MM.1S (cell line): ENCODE measurements at regions not wholly inside any gene's neighbourhood (a gene's known extent, or its start where the extent isn't known, plus 50 kb on each side); places are given as distances from the start of the nearest gene placed in this dataset.
A peak's percentile ranks its signal among the peaks of the same experiment; 100 is the strongest.
"Not testable (repeated sequence)": the region's sequence is repeated elsewhere in the genome, so short reads cannot be mapped to it uniquely, and the experiment has no call there.

Experiments used
- DNase-seq: peaks from one replicate; pipeline ENCODE4 v3.0.0-alpha.2; 2015
- H2AFZ ChIP-seq: fragments of 300-600 bp; sonication (generic); 2 replicates; pipeline ENCODE4 v1.6.0; 2016; ENCODE audit warnings: antibody characterized with exemption, low read length
- H3F3A ChIP-seq: fragments of 300-600 bp; sonication (generic); 2 replicates; pipeline ENCODE4 v1.6.1; 2016; ENCODE audit warnings: mild to moderate bottlenecking, antibody characterized with exemption, low read length, moderate library complexity, mixed read lengths; ENCODE audit not compliant: insufficient read depth
- H3K27ac ChIP-seq: fragments of 300-600 bp; sonication (generic); 2 replicates; pipeline ENCODE4 v1.5.1; 2016; ENCODE audit warnings: mild to moderate bottlenecking, low read length
- H3K27me3 ChIP-seq: fragments of 300-600 bp; sonication (generic); replicated peaks from 2 replicates; pipeline ENCODE4 v1.6.0; 2016; ENCODE audit warnings: low read length; ENCODE audit not compliant: insufficient read depth
- H3K36me3 ChIP-seq: fragments of 300-600 bp; sonication (generic); replicated peaks from 2 replicates; pipeline ENCODE4 v1.6.1; 2016; ENCODE audit warnings: mild to moderate bottlenecking, low read length, mixed read lengths; ENCODE audit not compliant: insufficient read depth
- H3K4me1 ChIP-seq: fragments of 300-600 bp; sonication (generic); 2 replicates; pipeline ENCODE4 v1.6.1; 2016; ENCODE audit warnings: low read length, mixed read lengths
- H3K4me2 ChIP-seq: fragments of 300-600 bp; sonication (generic); 2 replicates; pipeline ENCODE4 v1.6.0; 2016; ENCODE audit warnings: low read depth, low read length
- H3K4me3 ChIP-seq: fragments of 300-600 bp; sonication (generic); 2 replicates; pipeline ENCODE4 v1.5.1; 2016; ENCODE audit warnings: low read length, mixed read lengths
- H3K79me2 ChIP-seq: fragments of 300-600 bp; sonication (generic); 2 replicates; pipeline ENCODE4 v1.6.1; 2016; ENCODE audit warnings: mixed run types, low read length, mixed read lengths
- H3K9ac ChIP-seq: fragments of 300-600 bp; sonication (generic); 2 replicates; pipeline ENCODE4 v1.6.1; 2016; ENCODE audit warnings: low read length, mixed read lengths
- H3K9me2 ChIP-seq: fragments of 300-600 bp; sonication (generic); replicated peaks from 2 replicates; pipeline ENCODE4 v1.6.1; 2016; ENCODE audit warnings: mild to moderate bottlenecking, low read length, mixed read lengths; ENCODE audit not compliant: insufficient read depth
- H3K9me3 ChIP-seq: fragments of 300-600 bp; sonication (generic); replicated peaks from 2 replicates; pipeline ENCODE4 v1.6.1; 2016; ENCODE audit warnings: mild to moderate bottlenecking, low read length, mixed read lengths; ENCODE audit not compliant: insufficient read depth
- H4K20me1 ChIP-seq: fragments of 300-600 bp; sonication (generic); 2 replicates; pipeline ENCODE4 v1.6.1; 2016; ENCODE audit warnings: mild to moderate bottlenecking, low read length, moderate library complexity, mixed read lengths; ENCODE audit not compliant: insufficient read depth
- TF ChIP-seq, protein P1 (sequence below): fragments of 300-600 bp; sonication (generic); IDR thresholded peaks from 2 replicates; pipeline ENCODE4 v1.5.1; 2016; ENCODE audit warnings: antibody characterized with exemption, low read length, mixed read lengths

DNA sequence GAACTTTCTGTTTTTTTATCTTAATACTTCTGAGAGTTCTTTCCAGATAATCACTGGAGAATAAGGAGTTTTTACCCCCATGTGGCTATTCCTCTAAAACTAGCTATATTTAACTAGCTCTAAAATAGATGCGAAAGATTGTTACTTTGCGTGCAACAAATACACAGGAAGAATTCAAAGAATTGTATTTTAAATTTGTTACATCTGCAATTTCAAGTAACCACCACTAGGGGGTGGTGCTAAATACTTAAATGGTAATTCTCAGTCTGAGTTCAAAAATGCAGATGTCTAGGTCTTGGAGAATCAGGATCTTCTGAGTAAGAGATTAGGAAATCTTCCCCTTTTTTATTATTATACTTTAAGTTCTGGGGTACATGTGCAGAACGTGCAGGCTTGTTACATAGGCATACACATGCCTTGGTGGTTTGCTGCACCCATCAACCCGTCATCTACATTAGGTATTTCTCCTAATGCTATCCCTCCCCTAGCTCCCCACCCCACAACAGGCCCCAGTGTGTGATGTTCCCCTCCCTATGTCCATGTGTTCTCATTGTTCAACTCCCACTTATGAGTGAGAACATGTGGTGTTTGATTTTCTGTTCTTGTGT, 346.9 kb downstream of the GOLGA6L6 start:
- not testable (repeated sequence) for H3K9me2 ChIP-seq, DNase-seq, H3K36me3 ChIP-seq, H3K4me1 ChIP-seq, H3K9me3 ChIP-seq, H4K20me1 ChIP-seq, H2AFZ ChIP-seq, H3K27me3 ChIP-seq, H3K4me3 ChIP-seq, H3K27ac ChIP-seq, H3F3A ChIP-seq, H3K9ac ChIP-seq, H3K79me2 ChIP-seq, H3K4me2 ChIP-seq
- TF ChIP-seq, protein P1, sequence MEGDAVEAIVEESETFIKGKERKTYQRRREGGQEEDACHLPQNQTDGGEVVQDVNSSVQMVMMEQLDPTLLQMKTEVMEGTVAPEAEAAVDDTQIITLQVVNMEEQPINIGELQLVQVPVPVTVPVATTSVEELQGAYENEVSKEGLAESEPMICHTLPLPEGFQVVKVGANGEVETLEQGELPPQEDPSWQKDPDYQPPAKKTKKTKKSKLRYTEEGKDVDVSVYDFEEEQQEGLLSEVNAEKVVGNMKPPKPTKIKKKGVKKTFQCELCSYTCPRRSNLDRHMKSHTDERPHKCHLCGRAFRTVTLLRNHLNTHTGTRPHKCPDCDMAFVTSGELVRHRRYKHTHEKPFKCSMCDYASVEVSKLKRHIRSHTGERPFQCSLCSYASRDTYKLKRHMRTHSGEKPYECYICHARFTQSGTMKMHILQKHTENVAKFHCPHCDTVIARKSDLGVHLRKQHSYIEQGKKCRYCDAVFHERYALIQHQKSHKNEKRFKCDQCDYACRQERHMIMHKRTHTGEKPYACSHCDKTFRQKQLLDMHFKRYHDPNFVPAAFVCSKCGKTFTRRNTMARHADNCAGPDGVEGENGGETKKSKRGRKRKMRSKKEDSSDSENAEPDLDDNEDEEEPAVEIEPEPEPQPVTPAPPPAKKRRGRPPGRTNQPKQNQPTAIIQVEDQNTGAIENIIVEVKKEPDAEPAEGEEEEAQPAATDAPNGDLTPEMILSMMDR = peak; percentile 29

DNA sequence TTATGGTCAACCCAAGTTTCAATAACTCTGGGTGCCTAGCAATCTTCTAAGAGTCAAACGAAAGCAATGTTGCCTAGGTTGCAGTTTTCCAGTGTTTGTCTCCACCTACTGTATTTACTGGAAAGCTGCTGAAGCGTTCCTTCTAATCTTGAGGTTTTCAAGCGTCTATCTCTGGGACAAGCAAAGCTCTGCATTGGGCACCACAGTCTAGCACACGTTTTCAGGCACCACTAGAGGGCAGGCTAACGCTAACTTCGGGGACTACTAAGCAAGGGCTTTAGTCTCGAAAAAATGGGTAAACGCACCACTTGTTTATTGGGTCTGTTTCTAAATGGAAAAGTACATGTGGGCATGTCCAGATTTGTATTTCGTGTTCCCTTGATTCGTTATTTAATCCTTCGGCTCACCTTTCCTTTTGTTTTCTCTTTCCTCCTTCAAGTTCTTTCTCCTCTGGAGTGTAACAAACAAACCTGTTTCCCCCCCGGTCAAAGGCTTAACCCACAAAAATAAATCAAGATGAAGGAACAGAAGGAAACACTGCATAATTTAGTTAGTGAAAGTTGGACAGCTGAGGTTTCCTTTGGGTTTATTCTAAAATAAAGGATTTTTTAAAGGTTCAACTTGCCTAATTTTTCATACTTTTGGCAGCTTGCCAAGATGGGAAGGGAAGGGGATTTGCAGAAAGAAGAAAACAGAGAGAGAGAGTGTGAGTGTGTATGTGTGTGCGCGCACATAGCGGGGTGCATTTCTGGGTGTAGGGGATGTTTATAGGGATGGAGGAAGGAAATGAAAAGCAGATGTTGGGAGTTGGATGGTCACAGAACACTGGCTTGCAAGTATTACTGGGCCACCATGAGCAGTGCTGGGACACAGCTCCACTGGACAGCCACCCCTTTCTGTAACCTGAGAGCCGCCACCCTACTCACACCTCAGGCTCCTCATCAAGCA, 348.3 kb downstream of the GOLGA6L6 start:
- H2AFZ ChIP-seq, H3K4me1 ChIP-seq, H3K9me2 ChIP-seq, H3K79me2 ChIP-seq, H3K27me3 ChIP-seq, H4K20me1 ChIP-seq, H3K36me3 ChIP-seq, H3K27ac ChIP-seq, H3K9me3 ChIP-seq, H3F3A ChIP-seq: not testable (repeated sequence)
- DNase-seq = peak; percentile 72
- TF ChIP-seq, protein P1 = peak; percentile 64
- Histone ChIP-seq H3K4me3 (0 out of 2 replicates have a peak overlapping the region, but pooled peaks have one; percentile 4), H3K4me2 (peak overlapping the region; percentile 56; the same call in 1 of the 2 replicates), H3K9ac (0 out of 2 replicates have a peak overlapping the region, but pooled peaks have one; percentile 15)

DNA sequence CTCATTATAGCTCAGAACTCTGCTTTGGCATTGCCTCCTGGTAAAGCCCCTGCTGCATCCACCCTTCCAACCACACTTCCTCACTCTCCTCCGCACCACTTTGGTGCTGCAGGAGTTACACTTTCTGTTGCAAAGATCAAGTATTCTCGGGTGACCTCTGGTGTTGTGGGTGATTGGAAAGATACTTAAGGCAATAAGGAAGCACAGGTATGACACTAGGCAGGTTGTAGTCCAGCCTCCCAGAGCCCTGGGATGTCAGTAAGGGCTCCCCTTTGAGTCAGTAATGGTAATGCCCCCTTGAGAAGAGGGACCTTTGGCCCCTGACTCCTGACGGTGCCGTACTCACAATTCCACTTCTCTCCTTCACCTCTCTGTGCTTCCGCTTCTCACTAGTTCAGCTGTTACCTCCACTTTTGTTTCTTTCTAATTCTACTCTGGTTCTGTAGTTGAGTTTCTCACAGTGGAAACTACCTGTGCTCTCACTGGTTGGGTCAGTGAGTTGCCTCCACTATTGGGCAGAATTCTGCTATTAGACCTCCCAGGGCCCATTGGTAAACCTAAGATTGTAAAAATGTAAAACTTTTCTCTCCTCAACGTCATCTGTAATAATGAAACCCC, 350.0 kb downstream of the GOLGA6L6 start:
- not testable (repeated sequence) for H3K4me3 ChIP-seq, H3F3A ChIP-seq, H3K9me2 ChIP-seq, H4K20me1 ChIP-seq, H3K4me1 ChIP-seq, H3K9me3 ChIP-seq, H3K4me2 ChIP-seq, H3K79me2 ChIP-seq, H3K36me3 ChIP-seq, H3K9ac ChIP-seq, H3K27ac ChIP-seq, H2AFZ ChIP-seq, DNase-seq, H3K27me3 ChIP-seq

DNA sequence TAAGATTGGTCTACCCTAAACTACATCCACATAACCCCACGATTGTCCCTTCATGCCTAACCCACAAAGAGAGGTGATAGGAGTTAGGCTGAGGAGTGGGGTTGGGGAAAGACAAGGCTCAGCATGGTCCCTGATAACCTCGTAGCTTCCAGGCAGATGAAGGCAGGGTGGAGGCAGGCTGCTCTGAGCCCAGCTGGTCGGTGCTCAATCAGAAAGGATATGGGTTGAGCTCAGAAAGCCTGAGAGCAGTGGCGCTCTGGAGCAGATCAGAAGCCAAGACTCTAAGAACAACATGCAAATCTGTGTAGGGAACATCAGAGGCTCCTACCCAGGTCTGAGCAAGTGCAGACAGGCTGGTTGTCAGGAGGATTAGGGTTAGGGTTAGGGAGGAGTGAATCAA, 353.0 kb downstream of the GOLGA6L6 start:
- not testable (repeated sequence) for H3K4me3 ChIP-seq, H3K36me3 ChIP-seq, H3K27me3 ChIP-seq, H3K4me1 ChIP-seq, H2AFZ ChIP-seq, H3K9me2 ChIP-seq, H3F3A ChIP-seq, H3K79me2 ChIP-seq, DNase-seq, H3K27ac ChIP-seq, H3K9me3 ChIP-seq, H3K4me2 ChIP-seq, H3K9ac ChIP-seq, H4K20me1 ChIP-seq

DNA sequence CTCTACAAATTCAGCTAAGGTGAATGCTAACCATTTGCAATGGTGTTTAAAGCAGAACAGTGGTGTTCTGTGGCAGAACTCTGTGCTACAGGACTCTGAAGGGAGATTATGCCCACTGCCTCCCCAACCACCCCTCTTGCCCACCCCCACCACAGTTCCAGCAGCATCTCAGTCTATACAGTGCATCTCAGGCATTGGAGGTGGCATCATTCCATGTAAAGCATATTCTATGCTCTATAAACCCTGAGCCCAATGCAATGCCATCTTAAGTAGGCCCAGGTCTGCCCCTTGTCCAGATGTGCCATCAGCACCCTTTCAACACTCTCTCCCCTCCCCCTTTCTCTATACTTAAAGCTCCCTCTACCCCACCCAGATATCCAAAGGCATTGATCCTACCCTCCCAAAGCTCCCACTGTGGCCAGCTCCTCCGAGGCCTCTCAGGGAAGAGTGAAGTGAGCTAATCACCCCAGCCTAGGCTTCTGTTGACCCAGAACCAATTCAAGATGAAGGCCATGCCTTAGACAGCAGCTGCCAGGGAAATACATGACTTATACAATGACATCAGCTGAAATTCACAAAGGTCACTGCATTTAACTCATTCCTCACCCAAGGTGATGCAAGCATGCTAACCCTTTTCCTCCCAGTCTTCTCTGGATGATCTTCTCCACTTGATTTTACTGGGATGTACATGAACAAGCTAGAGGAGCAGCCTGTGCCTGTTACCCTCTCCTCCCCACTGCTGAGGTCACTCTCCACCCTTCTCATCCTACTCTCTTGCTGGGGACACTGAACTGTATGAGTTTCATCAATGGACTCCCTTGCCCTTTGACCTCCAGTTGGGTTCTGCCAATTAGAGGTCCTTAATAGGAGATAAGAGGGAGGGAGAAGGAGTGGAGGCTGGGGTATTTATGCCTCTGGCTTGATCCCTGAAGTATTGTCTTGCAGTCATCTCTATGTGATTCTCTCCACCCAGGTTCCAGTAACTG, 353.9 kb downstream of the GOLGA6L6 start:
- not testable (repeated sequence) for H3K27me3 ChIP-seq, H3K4me2 ChIP-seq, H2AFZ ChIP-seq, H3K9me2 ChIP-seq, H3K36me3 ChIP-seq, H4K20me1 ChIP-seq, H3K27ac ChIP-seq, H3K9ac ChIP-seq, H3K79me2 ChIP-seq, DNase-seq, H3K4me1 ChIP-seq, H3K4me3 ChIP-seq, H3F3A ChIP-seq, H3K9me3 ChIP-seq

DNA sequence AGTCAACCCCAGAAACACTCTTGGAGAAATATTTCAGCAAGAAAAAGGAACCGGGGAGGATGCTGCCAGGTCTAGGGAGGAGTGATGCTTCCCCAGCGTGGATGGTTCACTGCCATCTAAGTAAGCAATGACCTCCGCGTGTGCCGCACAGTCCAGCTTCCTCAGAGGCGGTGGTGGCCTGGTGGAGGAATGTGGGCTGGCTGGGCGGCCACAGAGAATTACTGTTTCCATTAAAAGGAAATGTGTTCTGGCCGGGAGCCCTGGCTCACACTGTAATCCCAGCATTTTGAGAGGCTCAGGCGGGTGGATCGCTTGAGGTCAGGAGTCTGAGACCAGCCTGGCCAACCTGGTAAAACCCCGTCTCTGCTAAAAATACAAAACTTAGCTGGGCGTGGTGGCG, 356.7 kb downstream of the GOLGA6L6 start:
- not testable (repeated sequence) for H2AFZ ChIP-seq, H3K9me2 ChIP-seq, H3K4me3 ChIP-seq, H3F3A ChIP-seq, H3K27ac ChIP-seq, H4K20me1 ChIP-seq, H3K9me3 ChIP-seq, DNase-seq, H3K4me2 ChIP-seq, H3K27me3 ChIP-seq, H3K4me1 ChIP-seq, H3K79me2 ChIP-seq, H3K36me3 ChIP-seq, H3K9ac ChIP-seq
